PC-3 (cell line): ENCODE measurements at regions not wholly inside any gene's neighbourhood (a gene's known extent, or its start where the extent isn't known, plus 50 kb on each side); places are given as distances from the start of the nearest gene placed in this dataset.
"Not testable (repeated sequence)": the region's sequence is repeated elsewhere in the genome, so short reads cannot be mapped to it uniquely, and the experiment has no call there.

Experiments used
- ATAC-seq: fragments of 200-7000 bp; cut with Tn5 transposase; 2 replicates; pipeline ENCODE4 v1.9.1; 2020; ENCODE audit warnings: mild to moderate bottlenecking, moderate library complexity
- BruUV-seq: library from RNA; stranded (reverse); fragments of 400-500 nt; replicated peaks from 2 replicates; lab custom pipeline; 2021; lab: Mats Ljungman, UMichigan
- CTCF ChIA-PET: fragments of 300-600 bp; sonication (Branson Sonifier 250); formaldehyde crosslinking; loops from one replicate; lab custom pipeline; 2022; ENCODE audit warnings: antibody characterized with exemption; lab: Charles Lee
- POLR2A ChIA-PET: fragments of 300-600 bp; sonication (Branson Sonifier 250); formaldehyde crosslinking; loops from one replicate; lab custom pipeline; 2022; ENCODE audit warnings: antibody characterized with exemption; ENCODE audit not compliant: unreplicated experiment; lab: Charles Lee
- DNase-seq: peaks from one replicate; pipeline ENCODE4 v3.0.0-alpha.2; 2015
- H2AFZ ChIP-seq: fragments of 300-600 bp; sonication (generic); 2 replicates; pipeline ENCODE4 v1.6.0; 2016; ENCODE audit warnings: antibody characterized with exemption, low read length
- H3F3A ChIP-seq: fragments of 300-600 bp; sonication (generic); one replicate; pipeline ENCODE4 v1.6.0; 2017; ENCODE audit warnings: antibody characterized with exemption, low read length, control low read depth, mild to moderate bottlenecking; ENCODE audit not compliant: unreplicated experiment
- H3K27ac ChIP-seq: fragments of 300-600 bp; sonication (generic); 2 replicates; pipeline ENCODE4 v1.5.1; 2016; ENCODE audit warnings: mild to moderate bottlenecking, low read length
- H3K27me3 ChIP-seq: fragments of 300-600 bp; sonication (generic); 2 replicates; pipeline ENCODE4 v1.6.1; 2016; ENCODE audit warnings: low read length, mixed read lengths
- H3K36me3 ChIP-seq: fragments of 300-600 bp; sonication (generic); 2 replicates; pipeline ENCODE4 v1.6.1; 2016; ENCODE audit warnings: low read depth, mixed run types, low read length, mixed read lengths
- H3K4me1 ChIP-seq: fragments of 300-600 bp; sonication (generic); 2 replicates; pipeline ENCODE4 v1.5.1; 2016; ENCODE audit warnings: low read length; ENCODE audit not compliant: insufficient read depth
- H3K4me2 ChIP-seq: fragments of 300-600 bp; sonication (generic); 2 replicates; pipeline ENCODE4 v1.6.0; 2016; ENCODE audit warnings: low read length
- H3K4me3 ChIP-seq: fragments of 300-600 bp; sonication (generic); 2 replicates; pipeline ENCODE4 v1.5.1; 2016; ENCODE audit warnings: mild to moderate bottlenecking, low read length, mixed read lengths
- H3K79me2 ChIP-seq: fragments of 300-600 bp; sonication (generic); 2 replicates; pipeline ENCODE4 v1.6.1; 2017; ENCODE audit warnings: low read length, mixed read lengths
- H3K9ac ChIP-seq: fragments of 300-600 bp; sonication (generic); 2 replicates; pipeline ENCODE4 v1.6.0; 2016; ENCODE audit warnings: mild to moderate bottlenecking, low read length
- H3K9me2 ChIP-seq: fragments of 300-600 bp; sonication (generic); replicated peaks from 2 replicates; pipeline ENCODE4 v1.6.1; 2016; ENCODE audit warnings: mixed run types, low read length, mixed read lengths
- H3K9me3 ChIP-seq: fragments of 300-600 bp; sonication (generic); 2 replicates; pipeline ENCODE4 v1.6.1; 2016; ENCODE audit warnings: low read length, mixed read lengths
- H4K20me1 ChIP-seq: fragments of 300-600 bp; sonication (generic); 2 replicates; pipeline ENCODE4 v1.6.1; 2016; ENCODE audit warnings: low read length, mixed read lengths
- CTCF ChIP-seq: fragments of 300-600 bp; sonication (generic); conservative IDR thresholded peaks from 2 replicates; pipeline ENCODE4 v1.5.1; 2017; ENCODE audit warnings: antibody characterized with exemption, low read depth, mild to moderate bottlenecking, low read length
- EZH2 ChIP-seq: fragments of 300-600 bp; sonication (generic); IDR thresholded peaks from one replicate; pipeline ENCODE4 v1.6.1; 2017; ENCODE audit warnings: antibody characterized with exemption, mild to moderate bottlenecking, low read length; ENCODE audit not compliant: unreplicated experiment
- EZH2phosphoT487 ChIP-seq: fragments of 300-600 bp; sonication (generic); IDR thresholded peaks from 2 replicates; pipeline ENCODE4 v1.6.1; 2018; ENCODE audit warnings: mild to moderate bottlenecking, antibody characterized with exemption, low read length, borderline replicate concordance
- intact Hi-C: fragments of 100-400 bp; cut with micrococcal nuclease; formaldehyde crosslinking; loops from 2 replicates; pipeline ENCODE4 v1.9.0; 2023

- H3K9ac ChIP-seq, result no peak overlapping the region
Observed at GRCh38 chr3:102353805-102354204, 81.0 kb upstream of the ZPLD1 start.

GRCh38 chr3:102354818-102355515 lies 79.8 kb upstream of the ZPLD1 start:
- no peak overlapping the region; the same call in none of the 2 replicates for H3K4me2 ChIP-seq
- peaks cover 6% of the 10 kb centered on the region for H3F3A ChIP-seq
- H3K9me3 ChIP-seq, result no peaks in the 10 kb centered on the region
- no peaks in the 10 kb centered on the region for H3K36me3 ChIP-seq
- peaks cover 20% of the 10 kb centered on the region for H3K4me1 ChIP-seq
- H3K27ac ChIP-seq, result peak overlapping the region; percentile 55
- POLR2A ChIA-PET, result interaction anchor here (0.6 kb wide), 1 partner anchor 116 kb away, joined by 3 read pairs; no protein-coding TSS in a partner anchor
- DNase-seq (peak; percentile 85), ATAC-seq (peak; percentile 88)
- TF ChIP-seq EZH2phosphoT487, result no peak
- no peak for TF ChIP-seq CTCF
- no peak for TF ChIP-seq EZH2
- H4K20me1 ChIP-seq, result no peaks in the 10 kb centered on the region
- no peak overlapping the region for H3K4me3 ChIP-seq
- H3K27me3 ChIP-seq, result no peaks in the 10 kb centered on the region
- H2AFZ ChIP-seq, result 0 out of 2 replicates have a peak overlapping the region, but pooled peaks have one; percentile 19
- H3K79me2 ChIP-seq, result no peaks in the 10 kb centered on the region
- BruUV-seq, result no TSS peak
- H3K9ac ChIP-seq, result no peak overlapping the region
- H3K9me2 ChIP-seq, result no peaks in the 10 kb centered on the region
- CTCF ChIA-PET, result no interaction called here
- intact Hi-C loops, result loop anchor here (1.0 to 2.0 kb wide), 2 partner anchors 46 to 117 kb away; no protein-coding TSS in a partner anchor

More at GRCh38 chr3:102353805-102354204, 81.0 kb upstream of the ZPLD1 start:
- DNase-seq, result no peak
- ATAC-seq, result no peak
- no peak overlapping the region for H3K4me3 ChIP-seq
- H2AFZ ChIP-seq, result no peak overlapping the region
- H3K4me1 ChIP-seq, result peaks cover 20% of the 10 kb centered on the region
- peaks cover 6% of the 10 kb centered on the region for H3F3A ChIP-seq
- H3K9me2 ChIP-seq, result no peaks in the 10 kb centered on the region
- POLR2A ChIA-PET, result interaction anchor here (0.5 kb wide), 1 partner anchor 330 kb away, joined by 3 read pairs; no protein-coding TSS in a partner anchor
- H3K79me2 ChIP-seq, result no peaks in the 10 kb centered on the region
- no peaks in the 10 kb centered on the region for H4K20me1 ChIP-seq
- H3K36me3 ChIP-seq, result no peaks in the 10 kb centered on the region
- no peak overlapping the region for H3K4me2 ChIP-seq
- no TSS peak for BruUV-seq
- no peak overlapping the region for H3K27ac ChIP-seq
- no peak for TF ChIP-seq CTCF
- no peak for TF ChIP-seq EZH2
- TF ChIP-seq EZH2phosphoT487, result no peak
- intact Hi-C loops, result loop anchor here (2.0 kb wide), 1 partner anchor 47 kb away; no protein-coding TSS in a partner anchor
- H3K27me3 ChIP-seq, result no peaks in the 10 kb centered on the region
- H3K9me3 ChIP-seq, result no peaks in the 10 kb centered on the region
- CTCF ChIA-PET, result no interaction called here

DNA sequence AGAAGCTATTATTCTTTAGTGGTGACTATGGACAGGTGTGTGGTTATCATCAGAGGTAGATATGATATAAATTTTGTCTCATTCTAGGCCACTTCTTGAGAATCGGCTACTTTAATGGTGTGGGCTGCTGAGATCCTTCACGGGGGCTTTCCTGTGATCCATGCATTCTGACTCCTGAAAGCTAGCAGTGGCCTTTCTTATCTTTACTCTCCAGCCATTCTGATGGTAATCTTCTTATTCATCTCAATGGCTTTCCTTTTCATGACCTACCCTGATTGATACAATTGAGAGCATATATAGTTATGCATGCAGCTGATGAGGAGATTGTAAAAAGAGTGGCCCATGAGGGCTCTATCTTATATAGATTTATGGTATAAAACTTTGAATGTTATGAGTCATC lies 78.3 kb upstream of the ZPLD1 start:
- no TSS peak for BruUV-seq
- H3K4me2 ChIP-seq, result no peak overlapping the region
- H3K9me3 ChIP-seq, result no peaks in the 10 kb centered on the region
- POLR2A ChIA-PET, result no interaction called here
- no peaks in the 10 kb centered on the region for H4K20me1 ChIP-seq
- intact Hi-C loops, result no loop called here
- no peaks in the 10 kb centered on the region for H3K36me3 ChIP-seq
- DNase-seq (no peak), ATAC-seq (no peak)
- TF ChIP-seq EZH2phosphoT487, result no peak
- no peak for TF ChIP-seq EZH2
- TF ChIP-seq CTCF, result no peak
- H2AFZ ChIP-seq, result no peak overlapping the region
- H3F3A ChIP-seq, result peaks cover 6% of the 10 kb centered on the region
- no peak overlapping the region for H3K27ac ChIP-seq
- CTCF ChIA-PET, result no interaction called here
- no peak overlapping the region for H3K9ac ChIP-seq
- H3K4me3 ChIP-seq, result no peak overlapping the region
- no peaks in the 10 kb centered on the region for H3K79me2 ChIP-seq
- H3K9me2 ChIP-seq, result no peaks in the 10 kb centered on the region
- H3K27me3 ChIP-seq, result no peaks in the 10 kb centered on the region
- H3K4me1 ChIP-seq, result peaks cover 16% of the 10 kb centered on the region

DNA sequence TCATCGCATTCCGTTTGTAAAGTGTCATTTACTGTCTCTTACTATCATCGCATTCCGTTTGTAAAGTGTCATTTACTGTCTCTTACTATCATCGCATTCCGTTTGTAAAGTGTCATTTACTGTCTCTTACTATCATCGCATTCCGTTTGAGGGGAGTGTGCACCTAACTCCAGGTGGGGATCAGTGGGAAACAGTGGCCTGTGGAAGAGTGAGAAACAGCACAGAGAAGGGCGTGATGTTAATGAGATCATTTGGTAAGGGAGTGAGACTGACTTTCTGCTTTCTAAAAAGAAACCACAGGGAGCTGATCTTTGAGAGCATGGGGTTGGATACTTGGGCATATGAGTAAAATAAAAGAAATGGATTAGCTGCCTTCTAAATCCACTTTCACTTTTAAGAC lies 77.5 kb upstream of the ZPLD1 start:
- peaks cover 16% of the 10 kb centered on the region for H3K4me1 ChIP-seq
- H4K20me1 ChIP-seq, H3K27me3 ChIP-seq, CTCF ChIA-PET, H2AFZ ChIP-seq, H3K36me3 ChIP-seq, ATAC-seq, H3K9ac ChIP-seq, H3K4me3 ChIP-seq, DNase-seq, H3F3A ChIP-seq, H3K79me2 ChIP-seq, H3K9me3 ChIP-seq, H3K9me2 ChIP-seq, BruUV-seq, H3K4me2 ChIP-seq, intact Hi-C loops, POLR2A ChIA-PET, H3K27ac ChIP-seq: not testable (repeated sequence)
